Panc1 (cell line): ENCODE measurements at regions not wholly inside any gene's neighbourhood (a gene's known extent, or its start where the extent isn't known, plus 50 kb on each side); places are given as distances from the start of the nearest gene placed in this dataset.

Experiments
- ATAC-seq: fragments of 200-7000 bp; cut with Tn5 transposase; 2 replicates; pipeline ENCODE4 v1.9.1; 2020; ENCODE audit warnings: mild to moderate bottlenecking, moderate library complexity
- BruUV-seq: library from RNA; stranded (reverse); fragments of 400-500 nt; replicated peaks from 2 replicates; lab custom pipeline; 2021; lab: Mats Ljungman, UMichigan
- CTCF ChIA-PET: fragments of 300-600 bp; sonication (Branson Sonifier 250); formaldehyde crosslinking; loops from one replicate; lab custom pipeline; 2022; ENCODE audit warnings: antibody characterized with exemption; lab: Charles Lee
- POLR2A ChIA-PET: fragments of 300-600 bp; sonication (Branson Sonifier 250); formaldehyde crosslinking; loops from one replicate; lab custom pipeline; 2022; ENCODE audit warnings: antibody characterized with exemption; lab: Charles Lee
- DNase-seq: peaks from one replicate; pipeline ENCODE4 v3.0.0-alpha.2; 2010; ENCODE audit warnings: low read depth, low spot score
- H3K27ac ChIP-seq: 2 replicates; pipeline ENCODE4 v1.5.1; 2011; ENCODE audit warnings: mild to moderate bottlenecking, low read length, inconsistent platforms
- H3K27me3 ChIP-seq: fragments of 200-500 bp; sonication (Bioruptor generic); 2 replicates; pipeline ENCODE4 v1.6.0; 2014; ENCODE audit warnings: low read length, inconsistent platforms; ENCODE audit not compliant: control insufficient read depth, insufficient read depth
- H3K36me3 ChIP-seq: fragments of 200-500 bp; sonication (Bioruptor generic); 2 replicates; pipeline ENCODE4 v1.5.1; 2014; ENCODE audit warnings: inconsistent platforms, mild to moderate bottlenecking, low read length, moderate library complexity; ENCODE audit not compliant: control insufficient read depth, insufficient read depth
- H3K4me1 ChIP-seq: 2 replicates; pipeline ENCODE4 v1.5.1; 2011; ENCODE audit warnings: inconsistent platforms, mild to moderate bottlenecking, low read length, moderate library complexity; ENCODE audit not compliant: control insufficient read depth, insufficient read depth
- H3K4me3 ChIP-seq, 2 experiments: 2 replicates each; pipeline ENCODE4 v1.5.1; 2011 to 2012; ENCODE audit warnings: low read depth in 2 of 2, low read length in 2 of 2, mild to moderate bottlenecking in 2 of 2, inconsistent platforms in 1 of 2, moderate library complexity in 1 of 2
- H3K9me3 ChIP-seq: fragments of 200-500 bp; sonication (Bioruptor generic); 2 replicates; pipeline ENCODE4 v1.5.1; 2014; ENCODE audit warnings: low read depth, mild to moderate bottlenecking, inconsistent platforms, low read length, moderate library complexity; ENCODE audit not compliant: control insufficient read depth, insufficient read depth
- POLR2AphosphoS5 ChIP-seq: IDR thresholded peaks from 2 replicates; pipeline ENCODE4 v1.6.1; 2012; ENCODE audit warnings: mild to moderate bottlenecking, low read depth, low read length, moderate library complexity
- SIN3A ChIP-seq: IDR thresholded peaks from 2 replicates; pipeline ENCODE4 v1.6.1; 2012; ENCODE audit warnings: low read depth, mild to moderate bottlenecking, low read length, moderate library complexity, borderline replicate concordance; ENCODE audit not compliant: insufficient read depth
- TCF7L2 ChIP-seq: IDR thresholded peaks from 2 replicates; pipeline ENCODE4 v1.6.1; 2011; ENCODE audit warnings: mild to moderate bottlenecking, low read depth, low read length, inconsistent platforms
- in situ Hi-C: cut with HindIII; loops from 2 replicates; pipeline ENCODE4 v1.10.0; 2016; ENCODE audit warnings: low sequenced_read_pairs, low pct_unique_long_range_greater_than_20kb
- intact Hi-C: fragments of 100-400 bp; cut with micrococcal nuclease; formaldehyde crosslinking; loops from one replicate; pipeline ENCODE4 v1.10.0; 2022; ENCODE audit not compliant: unreplicated experiment
- TF ChIP-seq, protein P1 (sequence below), 2 experiments: IDR thresholded peaks; 2 replicates each; pipeline ENCODE4 v1.6.1; 2011 to 2012; ENCODE audit warnings: low read depth in 2 of 2, control low read depth in 1 of 2, low read length in 1 of 2, mild to moderate bottlenecking in 1 of 2, moderate library complexity in 1 of 2; ENCODE audit not compliant: insufficient read depth in 1 of 2
- TF ChIP-seq, protein P2 (sequence below): fragments of 450-650 bp; IDR thresholded peaks from 2 replicates; pipeline ENCODE4 v1.5.1; 2017; ENCODE audit warnings: mild to moderate bottlenecking

DNA sequence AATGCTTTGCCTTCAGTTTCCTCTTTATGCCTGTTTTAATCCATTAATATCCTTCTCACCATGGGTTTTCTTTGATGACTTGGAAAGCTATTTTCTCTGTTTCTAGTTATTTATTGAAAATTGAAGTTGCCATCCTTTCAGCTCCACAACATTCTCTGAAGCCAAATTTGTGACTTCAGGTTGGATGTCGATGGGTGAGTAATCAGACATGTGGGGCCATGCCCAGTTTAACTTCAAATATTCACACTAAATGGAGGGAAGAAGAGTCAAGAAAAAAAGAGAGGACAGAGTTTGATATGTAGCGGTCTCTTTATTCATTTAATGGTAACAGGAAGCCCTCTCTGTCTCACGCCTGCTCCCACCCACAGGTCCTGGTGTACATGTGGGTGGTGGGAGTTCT lies 89.1 kb upstream of the RIPOR2 start:
- H3K4me3 ChIP-seq: no peak overlapping the region
- DNase-seq (no peak), ATAC-seq (no peak)
- ChIA-PET POLR2A (no interaction called here), CTCF (no interaction called here)
- H3K36me3 ChIP-seq: no peaks in the 10 kb centered on the region
- no peaks in the 10 kb centered on the region for H3K27me3 ChIP-seq
- no peaks in the 10 kb centered on the region for H3K4me1 ChIP-seq
- no peaks in the 10 kb centered on the region for H3K9me3 ChIP-seq
- intact Hi-C loops (no loop called here), in situ Hi-C loops (no loop called here)
- no TSS peak for BruUV-seq
- H3K27ac ChIP-seq: no peak overlapping the region
- TF ChIP-seq, protein P1, sequence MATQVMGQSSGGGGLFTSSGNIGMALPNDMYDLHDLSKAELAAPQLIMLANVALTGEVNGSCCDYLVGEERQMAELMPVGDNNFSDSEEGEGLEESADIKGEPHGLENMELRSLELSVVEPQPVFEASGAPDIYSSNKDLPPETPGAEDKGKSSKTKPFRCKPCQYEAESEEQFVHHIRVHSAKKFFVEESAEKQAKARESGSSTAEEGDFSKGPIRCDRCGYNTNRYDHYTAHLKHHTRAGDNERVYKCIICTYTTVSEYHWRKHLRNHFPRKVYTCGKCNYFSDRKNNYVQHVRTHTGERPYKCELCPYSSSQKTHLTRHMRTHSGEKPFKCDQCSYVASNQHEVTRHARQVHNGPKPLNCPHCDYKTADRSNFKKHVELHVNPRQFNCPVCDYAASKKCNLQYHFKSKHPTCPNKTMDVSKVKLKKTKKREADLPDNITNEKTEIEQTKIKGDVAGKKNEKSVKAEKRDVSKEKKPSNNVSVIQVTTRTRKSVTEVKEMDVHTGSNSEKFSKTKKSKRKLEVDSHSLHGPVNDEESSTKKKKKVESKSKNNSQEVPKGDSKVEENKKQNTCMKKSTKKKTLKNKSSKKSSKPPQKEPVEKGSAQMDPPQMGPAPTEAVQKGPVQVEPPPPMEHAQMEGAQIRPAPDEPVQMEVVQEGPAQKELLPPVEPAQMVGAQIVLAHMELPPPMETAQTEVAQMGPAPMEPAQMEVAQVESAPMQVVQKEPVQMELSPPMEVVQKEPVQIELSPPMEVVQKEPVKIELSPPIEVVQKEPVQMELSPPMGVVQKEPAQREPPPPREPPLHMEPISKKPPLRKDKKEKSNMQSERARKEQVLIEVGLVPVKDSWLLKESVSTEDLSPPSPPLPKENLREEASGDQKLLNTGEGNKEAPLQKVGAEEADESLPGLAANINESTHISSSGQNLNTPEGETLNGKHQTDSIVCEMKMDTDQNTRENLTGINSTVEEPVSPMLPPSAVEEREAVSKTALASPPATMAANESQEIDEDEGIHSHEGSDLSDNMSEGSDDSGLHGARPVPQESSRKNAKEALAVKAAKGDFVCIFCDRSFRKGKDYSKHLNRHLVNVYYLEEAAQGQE (IDR thresholded peaks at IDR 0.05; ENCODE audit: insufficient read depth in 1 of 2, low read depth in 2 of 2, low read length in 1 of 2): no peak
- TF ChIP-seq, protein P2, sequence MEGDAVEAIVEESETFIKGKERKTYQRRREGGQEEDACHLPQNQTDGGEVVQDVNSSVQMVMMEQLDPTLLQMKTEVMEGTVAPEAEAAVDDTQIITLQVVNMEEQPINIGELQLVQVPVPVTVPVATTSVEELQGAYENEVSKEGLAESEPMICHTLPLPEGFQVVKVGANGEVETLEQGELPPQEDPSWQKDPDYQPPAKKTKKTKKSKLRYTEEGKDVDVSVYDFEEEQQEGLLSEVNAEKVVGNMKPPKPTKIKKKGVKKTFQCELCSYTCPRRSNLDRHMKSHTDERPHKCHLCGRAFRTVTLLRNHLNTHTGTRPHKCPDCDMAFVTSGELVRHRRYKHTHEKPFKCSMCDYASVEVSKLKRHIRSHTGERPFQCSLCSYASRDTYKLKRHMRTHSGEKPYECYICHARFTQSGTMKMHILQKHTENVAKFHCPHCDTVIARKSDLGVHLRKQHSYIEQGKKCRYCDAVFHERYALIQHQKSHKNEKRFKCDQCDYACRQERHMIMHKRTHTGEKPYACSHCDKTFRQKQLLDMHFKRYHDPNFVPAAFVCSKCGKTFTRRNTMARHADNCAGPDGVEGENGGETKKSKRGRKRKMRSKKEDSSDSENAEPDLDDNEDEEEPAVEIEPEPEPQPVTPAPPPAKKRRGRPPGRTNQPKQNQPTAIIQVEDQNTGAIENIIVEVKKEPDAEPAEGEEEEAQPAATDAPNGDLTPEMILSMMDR: no peak
- no peak for TF ChIP-seq SIN3A

DNA sequence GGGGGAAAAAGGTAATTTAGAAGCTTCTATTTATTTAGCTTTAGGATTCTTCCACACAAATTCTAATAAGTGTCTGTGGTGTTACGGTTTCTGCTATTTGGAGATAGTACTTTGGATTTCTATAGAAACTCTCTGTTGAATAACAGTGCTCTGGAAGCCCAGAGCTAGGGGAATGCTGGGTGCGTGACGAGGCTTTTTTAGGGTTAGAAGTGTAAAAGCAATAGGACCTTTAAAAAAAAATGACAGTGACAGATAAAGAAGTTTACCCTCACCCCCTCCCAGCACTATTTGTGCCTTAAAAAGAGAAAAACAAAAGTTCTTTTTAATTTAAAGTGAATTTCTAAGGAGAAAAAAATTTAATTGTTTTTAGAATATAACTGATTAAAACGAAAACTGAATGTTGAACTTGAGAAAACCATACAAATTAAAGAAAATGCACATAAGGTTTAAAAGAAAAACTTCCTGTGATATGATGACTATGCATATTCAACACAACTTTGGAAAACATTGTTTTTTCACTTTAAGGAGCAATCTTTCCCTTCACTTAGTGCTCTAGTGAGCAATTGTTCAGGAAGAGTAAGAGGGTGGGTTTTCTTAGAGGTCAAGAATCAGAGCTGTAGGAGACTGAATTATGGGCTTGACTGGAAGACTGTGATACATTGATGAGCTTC lies 89.6 kb upstream of the RIPOR2 start:
- no peak for ATAC-seq
- Histone ChIP-seq H3K27me3 (no peaks in the 10 kb centered on the region), H3K36me3 (no peaks in the 10 kb centered on the region), H3K27ac (no peak overlapping the region), H3K4me3 (no peak overlapping the region), H3K9me3 (no peaks in the 10 kb centered on the region), H3K4me1 (no peaks in the 10 kb centered on the region)
- ChIA-PET POLR2A (no interaction called here), CTCF (no interaction called here)
- no TSS peak for BruUV-seq
- in situ Hi-C loops (no loop called here), intact Hi-C loops (no loop called here)
- no peak for TF ChIP-seq POLR2AphosphoS5
- TF ChIP-seq TCF7L2: no peak
- TF ChIP-seq, protein P2: no peak
- TF ChIP-seq SIN3A: no peak
- TF ChIP-seq, protein P1 (IDR thresholded peaks at IDR 0.05; ENCODE audit: insufficient read depth in 1 of 2, low read depth in 2 of 2, low read length in 1 of 2): no peak
- no peak for DNase-seq
